Fibroblast of villous mesenchyme (primary cell): ENCODE measurements at regions not wholly inside any gene's neighbourhood (a gene's known extent, or its start where the extent isn't known, plus 50 kb on each side); places are given as distances from the start of the nearest gene placed in this dataset.

Experiments used
- DNase-seq: peaks from one replicate; pipeline ENCODE4 v3.0.0-alpha.2; 2010; ENCODE audit warnings: low read depth
- H3K4me3 ChIP-seq: 2 replicates; pipeline ENCODE4 v1.5.1; 2011; ENCODE audit warnings: low read depth, mild to moderate bottlenecking, low read length
- CTCF ChIP-seq: IDR thresholded peaks from 2 replicates; pipeline ENCODE4 v1.5.1; 2012; ENCODE audit warnings: low read depth, mild to moderate bottlenecking, low read length; ENCODE audit not compliant: insufficient read depth

- TF ChIP-seq CTCF, result no peak
- no peak overlapping the region for H3K4me3 ChIP-seq
- no peak for DNase-seq
Measured at GRCh38 chr16:87126403-87127025, 190.7 kb downstream of the C16orf95 start.

- peak; percentile 48 for DNase-seq
- H3K4me3 ChIP-seq, result no peak overlapping the region
- no peak for TF ChIP-seq CTCF
Measured at GRCh38 chr16:87127061-87127765, 190.0 kb downstream of the C16orf95 start.

DNA sequence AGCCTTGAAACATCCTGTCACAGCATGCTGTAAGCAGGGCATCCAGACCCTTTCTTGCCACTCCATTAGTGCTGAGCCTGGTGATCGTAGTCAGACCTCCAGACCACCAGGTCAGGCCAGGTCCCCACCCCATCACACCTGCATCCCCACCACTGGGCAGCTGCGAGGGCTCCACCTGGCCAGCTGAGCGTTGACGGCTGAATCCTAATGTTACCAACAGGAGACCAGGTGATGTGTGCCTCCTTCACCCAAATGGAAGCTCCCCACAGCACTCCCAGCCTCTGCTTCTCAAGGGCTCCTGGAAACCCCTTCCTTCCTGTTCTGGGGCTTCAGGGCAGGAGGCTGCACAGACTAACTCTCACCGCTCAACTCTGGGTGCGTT lies 189.4 kb downstream of the C16orf95 start:
- DNase-seq, result no peak
- no peak overlapping the region for H3K4me3 ChIP-seq
- TF ChIP-seq CTCF, result no peak

DNA sequence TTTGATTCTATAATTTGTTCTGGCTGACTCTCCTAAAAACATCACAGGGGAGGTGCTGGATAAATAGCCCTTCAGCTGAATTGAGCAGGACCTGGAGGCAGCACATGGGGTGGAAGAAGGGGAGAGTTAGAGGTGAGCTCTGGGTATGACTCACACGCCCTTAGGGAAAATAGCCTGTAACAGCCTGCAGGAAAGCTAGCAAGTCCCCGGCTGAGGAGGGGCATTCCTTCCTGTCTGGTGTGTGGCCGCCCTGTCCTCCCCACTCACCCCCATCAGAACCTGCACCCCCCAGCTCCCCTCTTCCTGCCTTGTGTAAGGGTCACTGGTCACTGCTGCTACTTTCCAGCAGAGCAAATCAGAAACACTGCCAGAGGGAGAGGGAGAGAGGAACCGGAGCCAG lies 187.4 kb downstream of the C16orf95 start:
- no peak for DNase-seq
- no peak overlapping the region for H3K4me3 ChIP-seq
- no peak for TF ChIP-seq CTCF

- no peak for TF ChIP-seq CTCF
- no peak for DNase-seq
- no peak overlapping the region for H3K4me3 ChIP-seq
Measured at GRCh38 chr16:87131061-87131995, 185.9 kb downstream of the C16orf95 start.

DNA sequence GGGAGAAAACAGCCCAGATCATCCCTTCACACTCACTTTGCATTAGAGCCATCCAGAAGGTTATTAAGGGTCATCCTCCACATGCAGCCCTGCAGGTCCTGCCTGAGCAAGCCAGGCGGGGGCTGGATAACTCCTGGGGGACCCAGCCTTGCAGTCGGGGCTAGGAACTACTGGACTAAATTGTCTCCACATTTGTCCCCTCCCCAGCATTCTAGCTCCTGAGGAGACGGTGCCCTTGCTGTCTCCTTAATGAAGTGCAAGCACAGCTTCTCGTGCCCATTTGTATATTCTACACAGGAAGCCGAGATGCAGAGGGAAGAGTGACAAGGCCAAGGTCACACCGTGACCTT lies 185.2 kb downstream of the C16orf95 start:
- no peak for TF ChIP-seq CTCF
- DNase-seq, result no peak
- H3K4me3 ChIP-seq, result no peak overlapping the region
